Dedifferentiated amniotic fluid mesenchymal stem cell (primary cell): ENCODE measurements at regions not wholly inside any gene's neighbourhood (a gene's known extent, or its start where the extent isn't known, plus 50 kb on each side); places are given as distances from the start of the nearest gene placed in this dataset.

Experiments
- DNase-seq: peaks from one replicate; pipeline ENCODE4 v3.0.0-alpha.2; 2016; ENCODE audit errors: extremely low spot score

GRCh38 chr18:72601481-72601880, 57.3 kb upstream of the CBLN2 start:
- DNase-seq, result no peak
